ENCODE measurements at regions not wholly inside any gene's neighbourhood (a gene's known extent, or its start where the extent isn't known, plus 50 kb on each side); places are given as distances from the start of the nearest gene placed in this dataset.
"Not testable (repeated sequence)": the region's sequence is repeated elsewhere in the genome, so short reads cannot be mapped to it uniquely, and the experiment has no call there.

- H3K27ac ChIP-seq = no peak overlapping the region
- no peak overlapping the region for H3K4me3 ChIP-seq
- DNase-seq (ENCODE audit: low spot score) = no peak
- TF ChIP-seq, protein P1, sequence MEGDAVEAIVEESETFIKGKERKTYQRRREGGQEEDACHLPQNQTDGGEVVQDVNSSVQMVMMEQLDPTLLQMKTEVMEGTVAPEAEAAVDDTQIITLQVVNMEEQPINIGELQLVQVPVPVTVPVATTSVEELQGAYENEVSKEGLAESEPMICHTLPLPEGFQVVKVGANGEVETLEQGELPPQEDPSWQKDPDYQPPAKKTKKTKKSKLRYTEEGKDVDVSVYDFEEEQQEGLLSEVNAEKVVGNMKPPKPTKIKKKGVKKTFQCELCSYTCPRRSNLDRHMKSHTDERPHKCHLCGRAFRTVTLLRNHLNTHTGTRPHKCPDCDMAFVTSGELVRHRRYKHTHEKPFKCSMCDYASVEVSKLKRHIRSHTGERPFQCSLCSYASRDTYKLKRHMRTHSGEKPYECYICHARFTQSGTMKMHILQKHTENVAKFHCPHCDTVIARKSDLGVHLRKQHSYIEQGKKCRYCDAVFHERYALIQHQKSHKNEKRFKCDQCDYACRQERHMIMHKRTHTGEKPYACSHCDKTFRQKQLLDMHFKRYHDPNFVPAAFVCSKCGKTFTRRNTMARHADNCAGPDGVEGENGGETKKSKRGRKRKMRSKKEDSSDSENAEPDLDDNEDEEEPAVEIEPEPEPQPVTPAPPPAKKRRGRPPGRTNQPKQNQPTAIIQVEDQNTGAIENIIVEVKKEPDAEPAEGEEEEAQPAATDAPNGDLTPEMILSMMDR (IDR thresholded peaks at IDR 0.05) = no peak
Measured at GRCh38 chr7:156378806-156379205, 261.8 kb upstream of the RNF32 start.

DNA sequence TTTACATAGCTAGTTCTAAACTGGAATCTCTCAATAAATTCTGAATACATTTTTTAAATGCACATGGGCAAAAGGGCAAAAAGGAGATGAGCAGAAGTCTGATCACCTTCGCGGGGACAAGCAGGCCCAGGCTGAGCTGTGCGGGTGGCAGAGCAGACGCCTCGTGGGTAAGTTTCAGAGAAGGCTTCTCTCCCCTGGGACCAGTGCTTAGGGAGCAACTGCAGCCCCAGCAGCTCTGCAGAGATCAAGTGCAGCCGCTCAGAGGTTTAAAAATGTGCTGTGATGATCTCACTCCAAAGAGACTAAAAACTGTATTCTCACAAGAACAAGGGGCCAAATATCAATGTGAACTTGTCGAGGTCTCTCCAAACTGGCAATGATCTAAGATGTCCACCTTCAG lies 264.3 kb upstream of the RNF32 start:
- TF ChIP-seq, protein P1 (IDR thresholded peaks at IDR 0.05) = no peak
- no peak for DNase-seq (ENCODE audit: low spot score)
- Histone ChIP-seq H3K4me3 (no peak overlapping the region), H3K27ac (no peak overlapping the region)

- Histone ChIP-seq H3K27ac (no peak overlapping the region), H3K4me3 (no peak overlapping the region)
- TF ChIP-seq, protein P1 (IDR thresholded peaks at IDR 0.05) = no peak
- no peak for DNase-seq (ENCODE audit: low spot score)
Measured at GRCh38 chr7:156374335-156374734, 266.2 kb upstream of the RNF32 start.

GRCh38 chr7:156369929-156370328 lies 270.6 kb upstream of the RNF32 start:
- H3K27ac ChIP-seq; DNase-seq (ENCODE audit: low spot score); H3K4me3 ChIP-seq: not testable (repeated sequence)

- no peak for DNase-seq (ENCODE audit: low spot score)
- TF ChIP-seq, protein P1 (IDR thresholded peaks at IDR 0.05) = no peak
- peak overlapping the region in 1 of 2 donors; percentile 22 for H3K27ac ChIP-seq
- H3K4me3 ChIP-seq = no peak overlapping the region
Measured at GRCh38 chr7:156368053-156368843, 272.3 kb upstream of the RNF32 start.

GRCh38 chr7:156363751-156364150 lies 276.8 kb upstream of the RNF32 start:
- Histone ChIP-seq H3K27ac (no peak overlapping the region), H3K4me3 (no peak overlapping the region)
- TF ChIP-seq, protein P1 (IDR thresholded peaks at IDR 0.05) = no peak
- DNase-seq (ENCODE audit: low spot score) = no peak

GRCh38 chr7:156360835-156361234 lies 279.7 kb upstream of the RNF32 start:
- TF ChIP-seq, protein P1 (IDR thresholded peaks at IDR 0.05) = no peak
- Histone ChIP-seq H3K4me3 (no peak overlapping the region), H3K27ac (no peak overlapping the region)
- DNase-seq (ENCODE audit: low spot score) = no peak

Data from coronary artery (tissue), 2 donors.